ENCODE measurements at regions not wholly inside any gene's neighbourhood (a gene's known extent, or its start where the extent isn't known, plus 50 kb on each side); places are given as distances from the start of the nearest gene placed in this dataset.

DNA sequence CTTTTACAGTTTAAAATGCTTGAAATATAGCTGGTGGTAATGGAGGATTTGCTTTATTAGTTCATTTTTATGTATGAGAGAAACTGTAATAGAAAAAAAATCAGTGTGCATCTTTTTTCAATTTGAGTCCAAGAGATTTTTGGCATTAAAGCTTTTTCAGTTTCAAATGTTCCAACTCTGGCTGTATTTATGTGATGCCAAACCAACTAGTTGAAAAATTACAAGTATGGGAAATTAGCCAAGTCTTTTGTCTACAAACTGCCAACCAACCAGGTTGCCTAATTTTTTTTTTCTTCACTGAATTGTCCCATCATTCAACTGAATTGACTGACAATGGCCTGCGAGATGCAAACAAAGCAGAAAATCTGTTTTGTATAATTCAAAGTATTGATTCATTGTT is 95.7 kb downstream of the ICOS start:
- WGBS = 94% methylated on average over 1 of the region's 1 CpG
- Histone ChIP-seq H3K36me3 (ENCODE audit: insufficient read depth) (no peaks in the 10 kb centered on the region), H3K27ac (ENCODE audit: low read depth) (no peak overlapping the region), H3K4me3 (ENCODE audit: low read depth, low read length) (no peak overlapping the region), H3K4me1 (ENCODE audit: insufficient read depth) (no peaks in the 10 kb centered on the region)
- no peak for DNase-seq (ENCODE audit: extremely low spot score)

DNA sequence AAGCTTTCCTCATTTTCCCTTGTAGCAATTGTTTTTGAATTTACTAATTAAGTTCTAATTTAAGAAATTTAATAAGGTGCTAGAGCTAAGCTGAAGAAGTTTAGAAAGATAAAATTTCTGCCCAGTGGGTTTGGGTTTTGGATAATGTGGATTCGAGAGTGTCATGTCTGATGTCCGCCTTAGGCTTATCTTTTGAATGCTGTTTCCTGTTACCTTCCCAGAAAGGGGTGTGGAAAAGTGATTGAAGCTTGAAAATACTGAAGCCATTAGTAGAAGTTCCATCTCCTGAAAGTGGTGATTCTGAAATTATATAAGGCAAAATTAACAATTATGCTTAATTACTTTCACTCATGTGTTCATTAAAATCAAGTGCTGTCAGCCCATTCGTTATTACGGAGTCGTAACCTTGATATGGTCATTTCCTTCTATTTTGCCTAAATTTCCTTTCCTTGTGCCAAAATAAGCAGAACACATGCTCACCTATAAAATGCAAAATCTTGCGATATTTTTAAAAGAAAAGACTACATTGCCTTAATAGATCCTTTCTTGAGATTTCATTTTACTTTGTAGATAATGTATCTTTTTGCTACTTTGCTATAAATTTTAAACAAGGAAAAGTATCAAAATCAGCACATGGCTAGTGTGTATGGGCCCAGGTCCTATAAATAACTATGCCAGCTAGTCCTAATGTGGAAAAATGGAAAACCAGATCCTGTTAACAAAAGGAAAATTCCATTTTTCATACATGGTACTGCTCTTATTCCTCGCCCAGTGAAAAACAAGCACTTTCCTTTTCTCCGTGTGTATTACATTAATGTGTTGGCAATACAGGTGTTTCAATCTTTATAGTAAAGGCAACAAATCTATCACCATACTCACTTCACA is 97.3 kb downstream of the ICOS start:
- Histone ChIP-seq H3K36me3 (ENCODE audit: insufficient read depth) (no peaks in the 10 kb centered on the region), H3K4me3 (ENCODE audit: low read depth, low read length) (no peak overlapping the region), H3K4me1 (ENCODE audit: insufficient read depth) (no peaks in the 10 kb centered on the region), H3K27ac (ENCODE audit: low read depth) (no peak overlapping the region)
- DNase-seq (ENCODE audit: extremely low spot score) = no peak
- 89% methylated on average over 8 of the region's 8 CpGs for WGBS

DNA sequence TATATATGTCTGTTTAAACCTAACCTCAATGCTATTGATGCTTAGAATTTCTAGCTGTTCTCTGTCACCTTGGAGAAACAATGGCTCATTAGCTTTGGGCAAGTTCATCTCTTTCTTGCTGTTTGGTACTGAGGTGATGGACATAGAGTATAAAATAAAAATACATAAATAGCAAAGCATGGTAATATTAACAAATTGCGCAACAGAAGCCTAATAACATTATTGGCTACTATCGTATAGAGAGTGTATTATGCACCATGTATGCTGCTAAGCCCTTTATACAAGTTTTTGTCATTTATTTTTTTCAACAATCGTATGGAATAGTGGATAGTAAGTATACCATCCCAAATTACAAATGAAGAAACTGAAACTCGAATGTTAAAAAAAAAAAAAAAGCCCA is 100.1 kb downstream of the ICOS start:
- Histone ChIP-seq H3K36me3 (ENCODE audit: insufficient read depth) (no peaks in the 10 kb centered on the region), H3K4me1 (ENCODE audit: insufficient read depth) (no peaks in the 10 kb centered on the region), H3K27ac (ENCODE audit: low read depth) (no peak overlapping the region), H3K4me3 (ENCODE audit: low read depth, low read length) (no peak overlapping the region)
- no peak for DNase-seq (ENCODE audit: extremely low spot score)
- WGBS = 91% methylated on average over 4 of the region's 4 CpGs

DNA sequence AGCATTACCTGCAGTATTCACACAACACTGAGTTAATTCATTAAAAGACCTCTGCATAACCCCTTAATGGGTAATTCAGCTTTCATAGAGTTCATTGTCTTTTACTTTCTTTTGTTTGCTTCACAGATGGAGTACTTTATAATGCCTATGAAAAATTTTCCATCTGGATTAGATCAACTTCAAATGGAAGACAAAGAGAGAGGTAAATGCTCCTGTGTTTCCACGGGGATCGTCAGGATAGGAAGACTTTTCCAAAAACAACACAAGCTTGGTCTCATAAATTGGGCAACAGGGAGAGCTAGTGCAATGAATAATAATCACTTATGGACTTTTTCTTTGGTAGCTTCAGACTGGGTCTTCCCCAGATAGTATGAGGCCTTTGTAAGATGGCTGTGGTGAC is 100.7 kb downstream of the ICOS start:
- H3K4me3 ChIP-seq (ENCODE audit: low read depth, low read length) = no peak overlapping the region
- H3K4me1 ChIP-seq (ENCODE audit: insufficient read depth) = no peaks in the 10 kb centered on the region
- DNase-seq (ENCODE audit: extremely low spot score) = no peak
- no peak overlapping the region for H3K27ac ChIP-seq (ENCODE audit: low read depth)
- no peaks in the 10 kb centered on the region for H3K36me3 ChIP-seq (ENCODE audit: insufficient read depth)
- 72% methylated on average over 2 of the region's 2 CpGs for WGBS

DNA sequence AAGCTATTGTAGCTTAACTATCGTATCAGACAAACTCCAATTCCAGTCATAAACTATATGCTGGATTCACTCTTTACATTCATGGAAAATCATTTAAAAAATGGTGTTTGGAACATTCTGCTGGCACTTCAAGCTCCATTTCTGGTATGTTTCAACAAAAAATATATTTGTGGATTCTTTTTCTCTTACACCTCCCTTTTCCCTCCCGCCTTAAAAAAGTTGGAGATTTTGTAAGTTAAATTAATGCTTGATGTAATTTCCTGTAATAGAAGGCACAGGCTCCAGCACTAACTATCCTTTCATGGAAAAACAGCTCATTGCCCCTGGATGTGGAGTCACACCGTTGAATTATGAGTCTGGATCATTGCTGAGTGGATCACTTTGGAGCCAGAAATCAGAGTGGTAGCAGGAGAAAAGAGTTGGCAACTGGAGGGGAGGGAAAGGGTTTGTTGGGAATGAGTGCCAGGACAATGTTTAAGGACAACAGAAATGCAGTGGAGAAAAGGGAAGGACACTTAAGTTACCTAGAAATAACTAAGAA is 102.8 kb downstream of the ICOS start:
- Histone ChIP-seq H3K4me3 (ENCODE audit: low read depth, low read length) (no peak overlapping the region), H3K36me3 (ENCODE audit: insufficient read depth) (no peaks in the 10 kb centered on the region), H3K27ac (ENCODE audit: low read depth) (no peak overlapping the region), H3K4me1 (ENCODE audit: insufficient read depth) (no peaks in the 10 kb centered on the region)
- 57% methylated on average over 3 of the region's 3 CpGs for WGBS
- DNase-seq (ENCODE audit: extremely low spot score) = no peak

DNA sequence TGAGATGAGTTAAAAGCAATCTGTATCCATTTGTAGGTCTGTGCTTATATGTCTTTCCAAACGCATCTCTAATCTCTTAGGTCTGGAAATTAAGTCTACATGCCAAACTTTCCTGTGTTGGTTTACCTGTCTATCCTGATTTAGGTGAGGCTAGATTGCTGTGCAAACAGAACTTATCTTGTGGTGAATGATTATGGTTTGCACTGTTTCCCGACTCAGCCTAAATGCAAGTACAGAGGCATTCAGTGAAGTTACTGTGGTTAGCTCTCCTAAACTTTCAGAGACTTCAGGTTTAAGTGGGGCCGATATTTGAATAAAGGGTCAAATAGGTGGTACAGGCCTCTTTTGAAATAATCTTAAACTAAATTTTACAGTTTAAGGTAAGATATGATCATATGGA is 103.5 kb downstream of the ICOS start:
- DNase-seq (ENCODE audit: extremely low spot score) = no peak
- WGBS = 74% methylated on average over 3 of the region's 3 CpGs
- Histone ChIP-seq H3K4me3 (ENCODE audit: low read depth, low read length) (no peak overlapping the region), H3K27ac (ENCODE audit: low read depth) (no peak overlapping the region), H3K36me3 (ENCODE audit: insufficient read depth) (no peaks in the 10 kb centered on the region), H3K4me1 (ENCODE audit: insufficient read depth) (no peaks in the 10 kb centered on the region)

DNA sequence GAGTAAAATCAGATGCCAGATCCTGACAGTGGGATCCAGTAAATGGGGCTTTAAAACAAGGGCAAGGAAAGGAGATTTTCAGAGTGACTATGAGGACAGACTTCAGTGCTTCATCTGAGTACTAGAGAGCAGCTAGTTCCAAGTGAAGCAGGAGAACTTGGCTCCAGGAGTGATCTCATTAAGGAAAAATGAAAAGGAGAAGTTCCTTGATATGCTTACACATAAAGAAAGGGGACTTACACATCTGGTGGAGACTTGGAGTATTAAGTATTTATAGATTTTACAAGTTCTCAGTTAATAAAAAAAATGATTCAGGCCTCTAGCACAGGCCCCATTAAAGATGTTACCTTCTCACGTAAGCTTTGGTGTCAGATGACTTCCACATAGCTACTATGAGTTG is 105.8 kb downstream of the ICOS start:
- H3K4me1 ChIP-seq (ENCODE audit: insufficient read depth) = no peaks in the 10 kb centered on the region
- no peak overlapping the region for H3K4me3 ChIP-seq (ENCODE audit: low read depth, low read length)
- DNase-seq (ENCODE audit: extremely low spot score) = no peak
- no peak overlapping the region for H3K27ac ChIP-seq (ENCODE audit: low read depth)
- no peaks in the 10 kb centered on the region for H3K36me3 ChIP-seq (ENCODE audit: insufficient read depth)
- 91% methylated on average over 1 of the region's 1 CpG for WGBS

DNA sequence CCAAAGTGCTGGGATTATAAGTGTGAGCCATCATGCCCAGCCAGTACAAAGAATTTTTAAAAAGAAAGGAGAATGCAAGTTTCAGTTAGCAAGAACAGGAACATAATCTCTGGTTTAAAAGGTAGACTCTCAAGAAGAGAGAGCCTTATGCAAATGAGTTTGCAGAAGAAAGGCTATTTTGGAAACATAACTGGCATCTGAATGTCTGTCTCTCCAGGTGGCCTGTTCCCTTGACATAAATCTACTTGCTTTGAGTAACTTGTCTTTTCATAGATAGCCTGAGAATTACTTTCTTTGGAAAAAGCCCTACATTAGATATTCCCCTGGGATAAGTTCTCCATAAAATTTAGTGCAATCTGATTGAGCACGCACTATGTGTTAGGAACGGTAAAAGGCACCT is 109.6 kb downstream of the ICOS start:
- Histone ChIP-seq H3K36me3 (ENCODE audit: insufficient read depth) (no peaks in the 10 kb centered on the region), H3K4me3 (ENCODE audit: low read depth, low read length) (no peak overlapping the region), H3K27ac (ENCODE audit: low read depth) (no peak overlapping the region), H3K4me1 (ENCODE audit: insufficient read depth) (no peaks in the 10 kb centered on the region)
- 92% methylated on average over 2 of the region's 2 CpGs for WGBS
- no peak for DNase-seq (ENCODE audit: extremely low spot score)

DNA sequence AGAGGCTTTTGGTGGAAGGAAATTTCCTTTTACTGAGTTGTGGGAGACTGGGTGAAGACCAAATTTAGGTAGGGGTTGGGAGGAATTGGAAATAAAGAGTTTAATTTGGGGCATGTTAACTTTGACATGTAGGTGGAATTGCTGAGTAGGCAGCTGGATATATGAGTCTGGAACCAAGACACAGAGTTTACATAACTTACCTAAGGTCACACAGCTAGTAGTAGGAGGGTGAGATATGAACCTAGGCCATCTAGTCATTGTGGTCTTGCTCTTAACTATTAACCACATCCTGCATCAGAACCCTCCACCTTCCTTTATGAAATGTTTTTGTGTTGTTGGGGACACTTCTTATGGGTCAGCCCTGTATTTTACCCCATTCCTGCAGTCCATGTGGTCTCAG is 113.1 kb downstream of the ICOS start:
- H3K4me3 ChIP-seq (ENCODE audit: low read depth, low read length) = no peak overlapping the region
- no peak overlapping the region for H3K27ac ChIP-seq (ENCODE audit: low read depth)
- H3K36me3 ChIP-seq (ENCODE audit: insufficient read depth) = no peaks in the 10 kb centered on the region
- no peak for DNase-seq (ENCODE audit: extremely low spot score)
- H3K4me1 ChIP-seq (ENCODE audit: insufficient read depth) = no peaks in the 10 kb centered on the region

DNA sequence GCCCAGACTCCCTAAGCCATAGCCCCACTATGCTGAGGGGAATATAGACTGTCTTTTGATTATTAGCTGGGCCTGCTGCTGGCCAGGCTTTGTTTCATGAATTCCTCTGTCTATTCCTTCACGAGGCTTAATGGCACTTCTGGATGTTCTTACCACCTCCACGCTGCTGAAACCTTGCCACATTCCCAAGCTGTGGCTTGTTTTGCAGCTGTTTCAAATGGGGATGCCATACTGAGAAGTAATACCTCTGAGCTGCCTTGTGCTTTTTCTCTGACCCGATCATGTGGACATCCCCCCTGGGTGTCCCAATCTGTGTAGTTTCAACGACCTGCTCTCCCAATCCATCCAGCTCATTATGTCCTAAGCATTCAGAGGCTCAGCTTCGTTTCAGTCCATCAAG is 114.1 kb downstream of the ICOS start:
- DNase-seq (ENCODE audit: extremely low spot score) = no peak
- no peak overlapping the region for H3K4me3 ChIP-seq (ENCODE audit: low read depth, low read length)
- H3K36me3 ChIP-seq (ENCODE audit: insufficient read depth) = no peaks in the 10 kb centered on the region
- no peaks in the 10 kb centered on the region for H3K4me1 ChIP-seq (ENCODE audit: insufficient read depth)
- H3K27ac ChIP-seq (ENCODE audit: low read depth) = no peak overlapping the region
- WGBS = 68% methylated on average over 5 of the region's 5 CpGs

DNA sequence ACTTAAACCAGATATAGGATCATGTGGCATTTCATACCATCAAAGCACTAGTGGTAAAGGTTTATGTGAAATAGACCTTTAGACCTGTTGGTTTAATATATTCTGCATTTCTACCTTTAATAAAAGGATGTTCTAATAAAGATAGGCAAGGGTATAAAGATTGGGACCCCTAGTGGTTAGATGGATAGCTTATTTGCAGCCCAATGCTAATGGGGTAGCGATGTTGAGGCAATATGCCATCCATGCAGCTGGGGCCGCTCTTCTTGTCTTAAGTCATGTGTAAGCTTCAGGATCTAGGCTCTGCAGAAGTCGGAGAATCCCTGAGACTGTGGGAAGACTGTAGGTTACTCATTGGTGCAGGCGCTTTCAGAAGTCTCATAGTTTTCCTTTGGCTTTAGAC is 114.9 kb downstream of the ICOS start:
- no peaks in the 10 kb centered on the region for H3K4me1 ChIP-seq (ENCODE audit: insufficient read depth)
- 94% methylated on average over 4 of the region's 4 CpGs for WGBS
- no peak for DNase-seq (ENCODE audit: extremely low spot score)

DNA sequence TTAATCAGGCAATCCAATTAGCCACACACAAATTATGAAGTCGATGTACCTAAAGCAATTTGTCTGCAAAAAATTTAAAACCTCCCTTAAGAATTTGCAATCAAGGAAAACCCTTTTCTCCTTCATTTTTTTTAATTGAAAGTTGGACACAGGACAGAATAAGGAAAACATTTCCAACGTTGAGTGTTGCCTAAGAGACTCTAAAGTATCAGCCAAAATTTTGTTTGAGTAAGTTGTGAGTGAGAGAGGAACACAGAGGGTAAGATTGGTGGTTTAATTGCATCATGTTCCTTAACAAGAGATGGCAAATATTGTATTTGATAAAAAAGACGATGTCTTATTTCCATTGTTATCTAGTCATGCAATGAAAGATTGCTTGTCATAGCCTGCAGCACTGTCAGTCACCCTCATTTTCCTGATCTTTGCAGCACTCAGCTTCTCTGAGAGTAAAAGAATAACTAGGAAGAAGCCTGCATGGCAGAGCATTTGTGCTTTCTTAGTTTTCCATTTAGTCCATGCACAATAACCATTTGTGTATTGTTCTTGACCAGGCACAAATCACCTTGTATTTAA is 115.5 kb downstream of the ICOS start:
- H3K4me1 ChIP-seq (ENCODE audit: insufficient read depth) = no peaks in the 10 kb centered on the region
- WGBS = 56% methylated on average over 3 of the region's 3 CpGs

More for the DNA sequence above, 114.9 kb downstream of the ICOS start:
- Histone ChIP-seq H3K27ac (ENCODE audit: low read depth) (no peak overlapping the region), H3K4me3 (ENCODE audit: low read depth, low read length) (no peak overlapping the region), H3K36me3 (ENCODE audit: insufficient read depth) (no peaks in the 10 kb centered on the region)

DNA sequence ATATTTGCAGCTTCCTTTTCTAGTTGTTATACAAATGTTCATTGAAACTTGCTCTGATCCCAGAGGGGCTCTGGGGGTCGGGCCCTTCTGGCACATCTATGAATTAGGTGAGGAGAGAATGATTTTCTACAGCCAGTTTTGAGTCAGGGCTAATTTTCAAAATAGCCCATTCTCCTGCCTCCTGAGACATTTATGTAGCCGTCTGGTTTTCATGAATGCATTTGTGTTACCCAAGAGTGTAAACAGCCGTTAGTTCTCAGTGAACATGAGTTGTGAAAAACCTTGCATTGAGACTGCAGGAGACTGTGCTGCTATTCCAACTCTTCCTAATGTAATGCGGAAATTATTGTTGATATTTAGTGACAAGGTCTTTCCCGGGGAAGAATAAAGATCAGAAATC is 122.5 kb downstream of the ICOS start:
- H3K27ac ChIP-seq (ENCODE audit: low read depth) = no peak overlapping the region
- DNase-seq (ENCODE audit: extremely low spot score) = no peak
- 66% methylated on average over 5 of the region's 5 CpGs for WGBS
- H3K36me3 ChIP-seq (ENCODE audit: insufficient read depth) = no peaks in the 10 kb centered on the region
- H3K4me3 ChIP-seq (ENCODE audit: low read depth, low read length) = no peak overlapping the region
- no peaks in the 10 kb centered on the region for H3K4me1 ChIP-seq (ENCODE audit: insufficient read depth)

More for the DNA sequence above, 115.5 kb downstream of the ICOS start:
- no peaks in the 10 kb centered on the region for H3K36me3 ChIP-seq (ENCODE audit: insufficient read depth)
- H3K4me3 ChIP-seq (ENCODE audit: low read depth, low read length) = no peak overlapping the region
- no peak for DNase-seq (ENCODE audit: extremely low spot score)
- H3K27ac ChIP-seq (ENCODE audit: low read depth) = no peak overlapping the region

DNA sequence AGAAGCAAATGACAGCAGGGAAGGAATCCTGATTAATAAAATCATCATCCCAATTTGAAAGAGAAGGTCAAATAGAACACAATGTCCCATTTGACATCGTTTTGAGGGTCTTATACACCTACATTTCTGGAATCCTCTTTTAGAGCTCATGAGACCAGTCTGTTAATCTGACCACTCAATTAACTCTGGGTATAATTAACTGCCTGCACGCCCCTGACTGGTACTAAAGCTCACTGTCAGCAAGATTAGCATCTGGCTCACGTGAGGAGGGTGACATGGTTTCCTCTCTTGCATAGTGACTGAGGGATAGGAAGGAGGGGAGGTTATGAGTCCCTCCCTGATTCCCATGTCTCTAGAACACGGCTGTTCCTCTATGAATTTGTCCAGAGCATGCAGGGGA is 124.3 kb downstream of the ICOS start:
- Histone ChIP-seq H3K4me3 (ENCODE audit: low read depth, low read length) (no peak overlapping the region), H3K36me3 (ENCODE audit: insufficient read depth) (no peaks in the 10 kb centered on the region), H3K4me1 (ENCODE audit: insufficient read depth) (no peaks in the 10 kb centered on the region), H3K27ac (ENCODE audit: low read depth) (no peak overlapping the region)
- WGBS = 64% methylated on average over 4 of the region's 4 CpGs
- DNase-seq (ENCODE audit: extremely low spot score) = no peak
